ENCODE measurements at regions not wholly inside any gene's neighbourhood (a gene's known extent, or its start where the extent isn't known, plus 50 kb on each side); places are given as distances from the start of the nearest gene placed in this dataset.

DNA sequence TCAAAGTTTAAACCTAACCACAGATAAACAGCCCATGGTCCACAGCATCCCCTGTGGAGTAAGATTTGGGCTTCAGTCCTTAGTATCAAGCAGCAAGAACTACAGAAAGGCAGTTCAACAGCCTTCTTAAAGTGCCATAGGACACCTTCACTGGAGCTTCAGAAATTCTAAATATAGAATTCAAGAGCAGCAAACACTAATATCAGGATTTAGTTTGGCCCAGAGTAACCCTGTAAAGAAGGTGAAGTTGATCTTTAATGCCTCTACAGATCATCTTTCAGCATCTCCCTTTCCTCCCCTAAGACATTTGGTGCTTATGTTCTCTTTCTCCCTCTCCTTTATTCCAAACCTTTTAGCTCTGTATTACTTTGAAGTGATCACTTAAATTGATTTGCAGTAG, 59.5 kb upstream of the ARHGAP5 start:
- H3K4me3 ChIP-seq (ENCODE audit: low read length) = no peak overlapping the region
- no peak for DNase-seq (ENCODE audit: low read depth)
- no peak for TF ChIP-seq CTCF (conservative IDR thresholded peaks at IDR 0.05; ENCODE audit: low read depth, low read length)

GRCh38 chr14:32018391-32019092, 58.6 kb upstream of the ARHGAP5 start:
- DNase-seq (ENCODE audit: low read depth) = no peak
- no peak for TF ChIP-seq CTCF (conservative IDR thresholded peaks at IDR 0.05; ENCODE audit: low read depth, low read length)
- H3K4me3 ChIP-seq (ENCODE audit: low read length) = no peak overlapping the region

GRCh38 chr14:32019276-32019675, 57.8 kb upstream of the ARHGAP5 start:
- H3K4me3 ChIP-seq (ENCODE audit: low read length) = no peak overlapping the region
- DNase-seq (ENCODE audit: low read depth) = no peak
- no peak for TF ChIP-seq CTCF (conservative IDR thresholded peaks at IDR 0.05; ENCODE audit: low read depth, low read length)

DNA sequence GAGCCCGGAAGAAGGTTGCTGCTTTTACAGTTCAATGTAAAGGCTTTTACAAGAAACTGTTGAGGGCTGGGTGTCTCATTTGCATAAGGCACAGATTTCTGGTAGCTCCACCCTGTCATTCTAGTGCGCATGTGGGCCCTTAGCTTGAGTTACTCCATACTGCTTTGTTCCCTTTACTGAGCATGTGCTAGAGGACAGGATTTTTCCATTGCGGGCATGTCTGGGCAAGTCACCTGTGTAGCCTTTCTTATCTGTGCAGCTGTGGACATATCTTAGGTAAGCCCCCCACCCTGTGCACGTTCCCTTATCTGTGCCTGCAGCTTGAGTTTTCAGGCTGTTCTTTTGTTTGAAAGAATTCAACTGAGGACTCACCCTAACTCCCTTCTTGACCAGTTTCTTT, 56.2 kb upstream of the ARHGAP5 start:
- no peak overlapping the region for H3K4me3 ChIP-seq (ENCODE audit: low read length)
- DNase-seq (ENCODE audit: low read depth) = no peak
- no peak for TF ChIP-seq CTCF (conservative IDR thresholded peaks at IDR 0.05; ENCODE audit: low read depth, low read length)

- H3K4me3 ChIP-seq (ENCODE audit: low read length) = no peak overlapping the region
- no peak for DNase-seq (ENCODE audit: low read depth)
- TF ChIP-seq CTCF (conservative IDR thresholded peaks at IDR 0.05; ENCODE audit: low read depth, low read length) = no peak
Measured at GRCh38 chr14:32021341-32021740, 55.8 kb upstream of the ARHGAP5 start.

- no peak overlapping the region for H3K4me3 ChIP-seq (ENCODE audit: low read length)
- no peak for TF ChIP-seq CTCF (conservative IDR thresholded peaks at IDR 0.05; ENCODE audit: low read depth, low read length)
- no peak for DNase-seq (ENCODE audit: low read depth)
Measured at GRCh38 chr14:32022525-32022924, 54.6 kb upstream of the ARHGAP5 start.

- no peak for TF ChIP-seq CTCF (conservative IDR thresholded peaks at IDR 0.05; ENCODE audit: low read depth, low read length)
- no peak for DNase-seq (ENCODE audit: low read depth)
Measured at GRCh38 chr14:32022938-32023466, 54.1 kb upstream of the ARHGAP5 start.

More at GRCh38 chr14:32022938-32023466, 54.1 kb upstream of the ARHGAP5 start:
- H3K4me3 ChIP-seq (ENCODE audit: low read length) = no peak overlapping the region
